Muscle layer of duodenum (tissue), 2 donors: ENCODE measurements at regions not wholly inside any gene's neighbourhood (a gene's known extent, or its start where the extent isn't known, plus 50 kb on each side); places are given as distances from the start of the nearest gene placed in this dataset.

Experiments used
- H3K27ac ChIP-seq: one replicate; pipeline ENCODE4 v1.7.0; 2013; ENCODE audit warnings: mild to moderate bottlenecking, low read length
- H3K27me3 ChIP-seq: one replicate; pipeline ENCODE4 v1.7.0; 2013; ENCODE audit warnings: low read depth, mild to moderate bottlenecking, control low read depth, low read length
- H3K36me3 ChIP-seq, 2 donors: one replicate each; pipeline ENCODE4 v1.7.0; 2013; ENCODE audit warnings: low read length in 2 of 2, control low read depth in 1 of 2, mild to moderate bottlenecking in 1 of 2; ENCODE audit not compliant: insufficient read depth in 2 of 2, control insufficient read depth in 1 of 2
- H3K4me1 ChIP-seq, 2 donors: one replicate each; pipeline ENCODE4 v1.7.0; 2013; ENCODE audit warnings: low read length in 2 of 2, mild to moderate bottlenecking in 2 of 2, control low read depth in 1 of 2, moderate library complexity in 1 of 2; ENCODE audit not compliant: insufficient read depth in 2 of 2, control insufficient read depth in 1 of 2
- H3K4me3 ChIP-seq, 2 donors: one replicate each; pipeline ENCODE4 v1.7.0; 2013; ENCODE audit warnings: low read length in 2 of 2, low read depth in 1 of 2, mild to moderate bottlenecking in 1 of 2
- H3K9me3 ChIP-seq, 2 donors: one replicate each; pipeline ENCODE4 v1.7.0; 2013; ENCODE audit warnings: low read length in 2 of 2, control low read depth in 1 of 2, mild to moderate bottlenecking in 1 of 2; ENCODE audit not compliant: control insufficient read depth in 1 of 2
- donor health status: healthy.

- Histone ChIP-seq H3K36me3 (no peaks in the 10 kb centered on the region), H3K4me3 (no peak overlapping the region), H3K4me1 (no peaks in the 10 kb centered on the region), H3K27ac (no peak overlapping the region), H3K27me3 (no peaks in the 10 kb centered on the region), H3K9me3 (no peaks in the 10 kb centered on the region)
Measured at GRCh38 chr1:81714636-81715035, 86.1 kb upstream of the ADGRL2 start.

- H3K9me3 ChIP-seq: no peaks in the 10 kb centered on the region
- H3K27ac ChIP-seq: no peak overlapping the region
- H3K4me1 ChIP-seq: no peaks in the 10 kb centered on the region
- no peaks in the 10 kb centered on the region for H3K36me3 ChIP-seq
- no peak overlapping the region for H3K4me3 ChIP-seq
- no peaks in the 10 kb centered on the region for H3K27me3 ChIP-seq
Measured at GRCh38 chr1:81712425-81712824, 88.3 kb upstream of the ADGRL2 start.

- H3K4me3 ChIP-seq: no peak overlapping the region
- H3K36me3 ChIP-seq: no peaks in the 10 kb centered on the region
- no peak overlapping the region for H3K27ac ChIP-seq
- no peaks in the 10 kb centered on the region for H3K27me3 ChIP-seq
- no peaks in the 10 kb centered on the region for H3K9me3 ChIP-seq
- no peaks in the 10 kb centered on the region for H3K4me1 ChIP-seq
Measured at GRCh38 chr1:81710857-81711256, 89.9 kb upstream of the ADGRL2 start.

- no peaks in the 10 kb centered on the region for H3K36me3 ChIP-seq
- H3K9me3 ChIP-seq: no peaks in the 10 kb centered on the region
- no peaks in the 10 kb centered on the region for H3K4me1 ChIP-seq
- H3K4me3 ChIP-seq: no peak overlapping the region
- no peak overlapping the region for H3K27ac ChIP-seq
- no peaks in the 10 kb centered on the region for H3K27me3 ChIP-seq
Measured at GRCh38 chr1:81708250-81708649, 92.5 kb upstream of the ADGRL2 start.

GRCh38 chr1:81706650-81707435 is 93.9 kb upstream of the ADGRL2 start:
- no peak overlapping the region for H3K27ac ChIP-seq
- H3K9me3 ChIP-seq: no peaks in the 10 kb centered on the region

GRCh38 chr1:81703756-81704463 is 96.8 kb upstream of the ADGRL2 start:
- Histone ChIP-seq H3K27ac (no peak overlapping the region), H3K27me3 (no peaks in the 10 kb centered on the region), H3K4me1 (peaks cover 0 to 3% of the 10 kb centered on the region in 2 donors), H3K9me3 (no peaks in the 10 kb centered on the region), H3K36me3 (no peaks in the 10 kb centered on the region), H3K4me3 (no peak overlapping the region)

More at GRCh38 chr1:81706650-81707435, 93.9 kb upstream of the ADGRL2 start:
- H3K36me3 ChIP-seq: no peaks in the 10 kb centered on the region
- no peak overlapping the region for H3K4me3 ChIP-seq
- H3K27me3 ChIP-seq: no peaks in the 10 kb centered on the region
- no peaks in the 10 kb centered on the region for H3K4me1 ChIP-seq

GRCh38 chr1:81703391-81703755 is 97.4 kb upstream of the ADGRL2 start:
- Histone ChIP-seq H3K9me3 (no peaks in the 10 kb centered on the region), H3K36me3 (no peaks in the 10 kb centered on the region), H3K4me3 (no peak overlapping the region), H3K4me1 (peaks cover 0 to 3% of the 10 kb centered on the region in 2 donors), H3K27ac (no peak overlapping the region), H3K27me3 (no peaks in the 10 kb centered on the region)

- H3K27me3 ChIP-seq: no peaks in the 10 kb centered on the region
- H3K4me1 ChIP-seq: peaks cover 0 to 3% of the 10 kb centered on the region in 2 donors
- H3K9me3 ChIP-seq: no peaks in the 10 kb centered on the region
- no peak overlapping the region for H3K4me3 ChIP-seq
- no peaks in the 10 kb centered on the region for H3K36me3 ChIP-seq
- H3K27ac ChIP-seq: no peak overlapping the region
Measured at GRCh38 chr1:81702903-81703302, 97.8 kb upstream of the ADGRL2 start.

GRCh38 chr1:81702079-81702715 is 98.5 kb upstream of the ADGRL2 start:
- no peak overlapping the region for H3K4me3 ChIP-seq
- H3K27ac ChIP-seq: no peak overlapping the region
- peaks cover 0 to 3% of the 10 kb centered on the region in 2 donors for H3K4me1 ChIP-seq
- H3K27me3 ChIP-seq: no peaks in the 10 kb centered on the region
- H3K9me3 ChIP-seq: no peaks in the 10 kb centered on the region
- no peaks in the 10 kb centered on the region for H3K36me3 ChIP-seq

- no peak overlapping the region for H3K4me3 ChIP-seq
- no peaks in the 10 kb centered on the region for H3K9me3 ChIP-seq
- peaks cover 0 to 3% of the 10 kb centered on the region in 2 donors for H3K4me1 ChIP-seq
- no peaks in the 10 kb centered on the region for H3K36me3 ChIP-seq
- H3K27me3 ChIP-seq: no peaks in the 10 kb centered on the region
- H3K27ac ChIP-seq: no peak overlapping the region
Measured at GRCh38 chr1:81700728-81701470, 99.8 kb upstream of the ADGRL2 start.

- H3K36me3 ChIP-seq: no peaks in the 10 kb centered on the region
- H3K27me3 ChIP-seq: no peaks in the 10 kb centered on the region
- H3K27ac ChIP-seq: no peak overlapping the region
- H3K9me3 ChIP-seq: no peaks in the 10 kb centered on the region
- no peak overlapping the region for H3K4me3 ChIP-seq
- H3K4me1 ChIP-seq: peaks cover 0 to 3% of the 10 kb centered on the region in 2 donors
Measured at GRCh38 chr1:81699234-81699633, 101.5 kb upstream of the ADGRL2 start.
